ENCODE measurements at regions not wholly inside any gene's neighbourhood (a gene's known extent, or its start where the extent isn't known, plus 50 kb on each side); places are given as distances from the start of the nearest gene placed in this dataset.

DNA sequence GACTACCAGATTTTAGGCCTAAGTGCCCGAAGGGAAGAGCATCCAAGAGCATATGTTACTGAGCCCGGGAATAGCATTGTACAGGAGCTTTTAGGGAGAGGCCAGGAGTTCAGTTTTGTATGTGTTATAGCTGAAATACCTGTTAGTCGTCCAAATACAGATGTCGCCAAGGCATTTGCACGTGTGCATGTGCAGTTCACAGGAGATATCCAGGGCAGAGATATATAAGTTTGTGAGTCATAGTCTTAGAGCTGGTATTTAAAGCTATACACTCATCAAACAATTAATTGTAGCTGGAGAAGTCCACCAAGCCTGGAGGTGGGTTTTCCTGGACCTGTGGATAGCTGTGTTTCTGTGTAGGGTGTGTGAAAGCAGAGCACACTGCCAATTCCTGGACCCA, 394.0 kb upstream of the FZD8 start:
- no peaks in the 10 kb centered on the region for H3K4me1 ChIP-seq
- intact Hi-C loops (cut with DNase I): no loop called here
- 72 to 80% methylated on average over 5 of the region's 5 CpGs for WGBS, 2 donors
- no peaks in the 10 kb centered on the region for H3K36me3 ChIP-seq (replicated peaks in 1 of 2; ENCODE audit: insufficient read depth in 1 of 2, low read depth in 2 of 2)
- H3K9me3 ChIP-seq: no peaks in the 10 kb centered on the region
- no peak for DNase-seq
- no peaks in the 10 kb centered on the region for H3K27me3 ChIP-seq
- no peak for ATAC-seq
- TF ChIP-seq, protein P1, sequence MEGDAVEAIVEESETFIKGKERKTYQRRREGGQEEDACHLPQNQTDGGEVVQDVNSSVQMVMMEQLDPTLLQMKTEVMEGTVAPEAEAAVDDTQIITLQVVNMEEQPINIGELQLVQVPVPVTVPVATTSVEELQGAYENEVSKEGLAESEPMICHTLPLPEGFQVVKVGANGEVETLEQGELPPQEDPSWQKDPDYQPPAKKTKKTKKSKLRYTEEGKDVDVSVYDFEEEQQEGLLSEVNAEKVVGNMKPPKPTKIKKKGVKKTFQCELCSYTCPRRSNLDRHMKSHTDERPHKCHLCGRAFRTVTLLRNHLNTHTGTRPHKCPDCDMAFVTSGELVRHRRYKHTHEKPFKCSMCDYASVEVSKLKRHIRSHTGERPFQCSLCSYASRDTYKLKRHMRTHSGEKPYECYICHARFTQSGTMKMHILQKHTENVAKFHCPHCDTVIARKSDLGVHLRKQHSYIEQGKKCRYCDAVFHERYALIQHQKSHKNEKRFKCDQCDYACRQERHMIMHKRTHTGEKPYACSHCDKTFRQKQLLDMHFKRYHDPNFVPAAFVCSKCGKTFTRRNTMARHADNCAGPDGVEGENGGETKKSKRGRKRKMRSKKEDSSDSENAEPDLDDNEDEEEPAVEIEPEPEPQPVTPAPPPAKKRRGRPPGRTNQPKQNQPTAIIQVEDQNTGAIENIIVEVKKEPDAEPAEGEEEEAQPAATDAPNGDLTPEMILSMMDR (IDR thresholded peaks at IDR 0.05): no peak
- TF ChIP-seq POLR2A (IDR thresholded peaks at IDR 0.05): no peak
- H3K27ac ChIP-seq: no peak overlapping the region
- H3K4me3 ChIP-seq: no peak overlapping the region

DNA sequence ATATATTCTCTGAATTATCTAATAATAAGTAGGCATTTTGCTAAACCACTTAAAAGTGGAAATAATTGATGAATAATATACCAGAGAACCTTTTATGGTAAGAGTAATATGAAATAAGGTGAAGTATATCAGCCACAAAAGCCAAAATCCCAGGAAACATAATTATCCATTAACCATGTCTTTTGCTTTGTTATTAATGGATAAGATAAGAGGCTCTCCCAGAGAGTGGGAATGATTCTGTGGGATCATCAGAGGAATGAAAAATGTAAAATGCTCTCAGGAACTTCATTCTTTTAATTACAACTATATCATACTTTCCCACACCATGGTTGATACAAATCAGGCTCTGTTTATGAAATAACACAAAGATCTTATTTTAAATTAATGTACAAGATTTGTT, 391.7 kb upstream of the FZD8 start:
- ATAC-seq (peak; percentile 40), DNase-seq (no peak)
- no peaks in the 10 kb centered on the region for H3K36me3 ChIP-seq (replicated peaks in 1 of 2; ENCODE audit: insufficient read depth in 1 of 2, low read depth in 2 of 2)
- intact Hi-C loops (cut with DNase I): no loop called here
- H3K27me3 ChIP-seq: no peaks in the 10 kb centered on the region
- H3K27ac ChIP-seq: peak overlapping the region in 2 of 4 donors; percentile 17 to 71
- H3K9me3 ChIP-seq: no peaks in the 10 kb centered on the region
- no peaks in the 10 kb centered on the region for H3K4me1 ChIP-seq
- TF ChIP-seq POLR2A (IDR thresholded peaks at IDR 0.05): no peak
- TF ChIP-seq, protein P1 (IDR thresholded peaks at IDR 0.05): no peak
- H3K4me3 ChIP-seq: no peak overlapping the region

DNA sequence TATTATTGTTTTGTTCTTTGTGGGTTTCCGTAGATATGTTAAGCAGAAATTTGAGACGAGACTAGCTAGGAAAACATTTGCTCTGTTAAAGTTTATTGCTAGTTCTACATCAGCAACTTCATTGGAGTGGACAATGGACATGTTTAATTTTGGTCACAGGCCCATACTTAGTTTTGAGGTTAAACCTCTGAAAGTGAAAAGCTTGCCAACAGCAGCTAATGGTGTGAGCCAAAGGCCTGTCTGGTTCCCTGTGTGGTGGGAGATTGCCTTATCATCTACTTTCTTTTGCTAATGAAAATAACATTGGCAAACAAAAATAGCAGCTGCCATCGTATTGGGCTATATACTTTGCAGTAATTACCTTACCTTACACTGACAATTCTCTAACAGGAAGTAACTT, 388.4 kb upstream of the FZD8 start:
- Histone ChIP-seq H3K9me3 (no peaks in the 10 kb centered on the region), H3K36me3 (replicated peaks in 1 of 2; ENCODE audit: insufficient read depth in 1 of 2, low read depth in 2 of 2) (no peaks in the 10 kb centered on the region), H3K4me3 (no peak overlapping the region), H3K27ac (no peak overlapping the region), H3K27me3 (no peaks in the 10 kb centered on the region), H3K4me1 (no peaks in the 10 kb centered on the region)
- DNase-seq (no peak), ATAC-seq (no peak)
- no peak for TF ChIP-seq POLR2A (IDR thresholded peaks at IDR 0.05)
- TF ChIP-seq, protein P1 (IDR thresholded peaks at IDR 0.05): no peak
- intact Hi-C loops (cut with DNase I): no loop called here
- 50 to 56% methylated on average over 3 of the region's 3 CpGs for WGBS, 2 donors

DNA sequence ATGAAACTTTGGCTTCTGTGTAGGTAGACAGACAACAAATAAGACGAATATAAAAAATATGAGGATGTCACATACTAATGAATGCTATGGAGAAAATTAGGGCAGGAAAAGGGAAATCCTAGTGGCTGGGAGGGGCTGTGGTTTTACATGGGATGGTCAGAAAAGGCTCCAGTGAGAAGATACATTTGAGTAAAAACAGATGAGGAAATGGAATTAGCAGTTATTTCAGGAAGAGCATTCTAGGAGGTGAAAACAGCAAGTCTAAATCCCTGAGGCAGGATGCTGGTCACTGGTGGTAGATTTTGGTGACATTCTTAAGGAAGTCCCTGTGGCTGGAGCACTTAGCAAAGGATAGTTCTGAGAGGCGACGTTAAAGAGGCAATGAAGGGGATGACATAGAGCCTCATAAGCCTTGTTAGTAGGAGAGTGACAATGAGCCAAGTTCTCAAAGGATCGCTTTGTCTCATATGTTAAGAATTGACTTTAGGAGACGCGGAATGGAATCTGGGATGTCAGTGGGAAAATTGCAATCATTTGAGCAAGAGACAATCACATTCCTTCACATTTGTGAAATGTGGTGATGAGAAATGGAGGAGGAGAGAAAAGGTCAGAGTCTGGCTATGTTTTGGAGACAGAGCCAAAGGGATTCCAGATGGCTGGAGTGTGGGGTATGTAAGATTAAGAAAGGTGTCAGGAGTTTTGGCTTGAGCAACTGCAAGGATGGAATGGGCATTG, 384.7 kb upstream of the FZD8 start:
- H3K36me3 ChIP-seq (replicated peaks in 1 of 2; ENCODE audit: insufficient read depth in 1 of 2, low read depth in 2 of 2): no peaks in the 10 kb centered on the region
- TF ChIP-seq, protein P1 (IDR thresholded peaks at IDR 0.05): no peak
- TF ChIP-seq POLR2A (IDR thresholded peaks at IDR 0.05): no peak
- DNase-seq (no peak), ATAC-seq (no peak)
- intact Hi-C loops (cut with DNase I): no loop called here
- H3K27me3 ChIP-seq: no peaks in the 10 kb centered on the region
- H3K27ac ChIP-seq: no peak overlapping the region
- H3K4me3 ChIP-seq: no peak overlapping the region
- WGBS, 2 donors: 78 to 82% methylated on average over 6 of the region's 6 CpGs
- H3K9me3 ChIP-seq: no peaks in the 10 kb centered on the region
- H3K4me1 ChIP-seq: no peaks in the 10 kb centered on the region

DNA sequence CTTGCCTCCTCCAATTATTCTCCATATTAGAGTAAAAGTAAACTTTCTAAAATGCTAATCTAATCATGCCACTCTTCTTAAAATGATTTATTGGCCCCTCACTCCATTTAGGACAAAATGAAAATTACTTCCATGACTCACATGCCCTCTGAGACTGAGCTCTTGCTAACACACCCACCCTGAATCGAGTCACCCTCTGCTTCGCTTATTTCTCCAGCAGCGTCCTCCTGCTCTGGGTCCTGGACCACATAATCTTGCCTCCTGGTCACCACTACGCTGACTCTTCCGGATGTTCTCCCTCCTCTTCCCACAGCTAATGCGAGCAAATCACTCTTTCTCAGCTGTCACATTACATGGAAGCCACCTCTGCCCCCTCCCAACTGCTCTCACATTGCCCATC, 384.0 kb upstream of the FZD8 start:
- DNase-seq (no peak), ATAC-seq (no peak)
- 72 to 88% methylated on average over 6 of the region's 6 CpGs for WGBS, 2 donors
- no peak for TF ChIP-seq POLR2A (IDR thresholded peaks at IDR 0.05)
- TF ChIP-seq, protein P1 (IDR thresholded peaks at IDR 0.05): no peak
- intact Hi-C loops (cut with DNase I): no loop called here
- Histone ChIP-seq H3K9me3 (no peaks in the 10 kb centered on the region), H3K4me3 (no peak overlapping the region), H3K4me1 (no peaks in the 10 kb centered on the region), H3K27ac (no peak overlapping the region), H3K36me3 (replicated peaks in 1 of 2; ENCODE audit: insufficient read depth in 1 of 2, low read depth in 2 of 2) (no peaks in the 10 kb centered on the region), H3K27me3 (no peaks in the 10 kb centered on the region)
